ENCODE measurements at regions not wholly inside any gene's neighbourhood (a gene's known extent, or its start where the extent isn't known, plus 50 kb on each side); places are given as distances from the start of the nearest gene placed in this dataset.

GRCh38 chr18:60506190-60506589 lies 133.6 kb upstream of the MC4R start:
- no peak for TF ChIP-seq CTCF (IDR thresholded peaks at IDR 0.05; ENCODE audit: low read length)
- no peak for TF ChIP-seq EZH2phosphoT487 (IDR thresholded peaks at IDR 0.05; ENCODE audit: low read length)
- no peak for TF ChIP-seq EZH2 (optimal IDR thresholded peaks at IDR 0.05; ENCODE audit: low read depth, low read length)
